Stimulated activated CD4-positive, alpha-beta T cell treated with anti-CD3 and anti-CD28 coated beads, TNF-alpha, amount 100 ng/mL, for 24 hours (primary cell): ENCODE measurements at regions not wholly inside any gene's neighbourhood (a gene's known extent, or its start where the extent isn't known, plus 50 kb on each side); places are given as distances from the start of the nearest gene placed in this dataset.

Experiments used
- DNase-seq, 3 experiments: peaks; one replicate each; pipeline ENCODE4 v3.0.0-alpha.2; 2020; ENCODE audit warnings: low read depth in 3 of 3

DNA sequence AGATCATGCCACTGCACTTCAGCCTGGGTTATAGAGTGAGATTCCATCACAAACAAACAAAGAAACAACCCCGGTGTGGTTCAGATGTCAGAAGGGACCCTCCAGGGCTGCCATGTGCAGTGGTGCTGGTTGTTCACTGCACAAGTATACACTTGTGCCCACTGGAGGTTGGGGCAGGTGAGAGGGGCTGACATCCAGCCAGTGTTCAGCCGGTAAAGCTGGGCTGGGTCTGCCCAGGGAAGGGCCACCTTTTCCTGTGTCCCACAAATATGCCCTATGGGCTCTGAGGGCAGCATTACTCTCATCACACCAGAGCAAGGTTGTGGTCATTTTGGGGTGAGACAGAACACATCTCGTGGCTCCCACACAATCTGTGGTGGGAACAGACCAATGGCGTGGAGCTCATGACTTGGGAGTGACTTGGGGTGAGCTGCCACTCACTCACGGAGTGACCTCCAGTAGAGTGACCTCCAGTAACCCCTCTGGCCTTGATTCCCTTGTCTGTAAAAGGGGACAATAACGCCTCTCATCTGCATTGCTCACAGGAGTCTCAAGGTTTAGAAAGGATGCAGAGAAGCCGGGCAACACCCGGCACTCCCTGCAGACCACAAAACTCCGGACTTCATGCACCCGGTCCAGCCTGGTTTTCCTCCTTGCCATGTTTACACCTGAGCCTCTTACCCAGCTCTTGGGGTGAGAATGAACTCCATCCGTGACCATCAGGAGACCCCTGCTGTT lies 69.0 kb upstream of the VRK1 start:
- DNase-seq, result no peak

DNA sequence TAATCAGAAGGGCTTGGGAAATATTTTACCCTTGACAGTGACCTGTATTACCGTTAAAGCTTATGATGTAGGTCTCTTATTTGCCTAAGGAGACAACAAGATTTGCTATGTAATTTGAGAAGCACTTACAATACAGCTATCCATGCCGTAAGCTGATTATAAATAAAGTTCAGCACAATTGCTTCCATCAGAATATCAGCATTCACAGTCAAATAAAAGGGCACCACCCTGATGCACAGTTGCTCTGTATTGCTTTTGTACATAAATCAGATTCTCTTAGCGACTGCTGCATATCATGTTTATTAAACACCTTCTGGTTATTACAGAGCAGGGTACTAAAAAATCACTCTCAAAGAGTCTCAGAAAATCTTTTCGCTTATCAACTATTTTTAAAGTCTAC lies 67.3 kb upstream of the VRK1 start:
- no peak for DNase-seq

DNA sequence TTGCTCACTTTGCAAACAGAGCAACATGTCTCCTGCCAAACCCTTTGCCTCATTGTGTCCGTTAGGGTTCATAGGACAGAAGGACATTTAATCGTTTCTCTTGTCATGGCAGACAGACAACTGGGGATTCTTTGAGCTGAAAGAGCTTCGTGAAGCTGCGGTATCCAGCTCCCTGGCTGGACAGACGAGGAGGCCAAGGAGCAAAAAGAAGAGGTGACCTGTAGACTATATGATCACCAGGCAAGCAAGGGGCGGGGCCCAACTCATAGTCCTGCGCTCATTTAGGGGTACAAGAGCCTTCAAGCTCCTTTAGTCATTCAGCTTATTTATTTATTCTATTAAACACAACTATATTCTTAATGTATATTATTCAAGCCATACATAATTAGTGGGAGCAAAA lies 66.8 kb upstream of the VRK1 start:
- no peak for DNase-seq

DNA sequence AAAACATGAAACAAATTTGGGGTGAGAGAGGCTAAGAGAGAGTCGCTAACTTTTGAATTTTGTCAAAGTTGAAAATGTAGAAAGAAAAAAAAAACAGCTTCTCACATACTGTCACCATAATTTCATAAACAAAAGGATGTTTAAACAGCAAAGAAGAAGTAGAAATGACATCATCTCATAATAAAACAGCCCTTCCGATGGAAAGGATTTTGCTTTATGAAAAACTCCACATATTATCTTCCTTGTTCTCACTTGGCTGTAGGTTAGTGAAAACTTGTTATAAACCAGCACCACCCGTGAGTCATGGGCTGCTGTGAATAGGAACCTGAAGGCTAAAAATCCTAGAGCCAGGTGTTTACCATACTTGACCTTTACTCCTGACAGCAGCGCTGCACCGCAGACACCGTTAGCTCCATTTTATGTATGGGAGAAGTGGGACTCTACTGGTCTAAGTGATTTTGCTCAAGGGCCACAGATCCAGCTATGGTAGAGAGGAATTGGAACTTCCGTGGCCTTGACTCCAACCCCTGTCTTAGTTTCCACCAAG lies 63.0 kb upstream of the VRK1 start:
- DNase-seq, result no peak

DNA sequence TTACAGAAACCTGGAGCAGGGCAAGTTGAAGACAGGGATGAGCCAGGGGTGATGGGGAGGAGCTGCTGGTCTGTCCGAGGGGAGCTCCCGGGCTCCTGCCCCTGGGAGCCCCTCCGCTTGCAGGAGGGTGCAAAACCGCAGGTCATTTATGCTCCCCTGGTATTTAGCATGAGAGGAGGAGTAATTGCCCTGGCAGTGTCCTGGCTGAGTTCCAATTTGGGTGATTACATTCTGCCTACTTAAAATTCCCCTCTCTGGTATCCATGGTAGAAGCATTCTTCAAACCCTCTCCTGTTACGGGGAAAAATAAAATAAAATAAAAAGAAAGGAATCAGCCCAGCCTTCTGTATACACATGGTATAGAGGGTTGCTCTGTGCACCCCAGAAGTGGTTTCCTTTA lies 61.7 kb upstream of the VRK1 start:
- no peak for DNase-seq

DNA sequence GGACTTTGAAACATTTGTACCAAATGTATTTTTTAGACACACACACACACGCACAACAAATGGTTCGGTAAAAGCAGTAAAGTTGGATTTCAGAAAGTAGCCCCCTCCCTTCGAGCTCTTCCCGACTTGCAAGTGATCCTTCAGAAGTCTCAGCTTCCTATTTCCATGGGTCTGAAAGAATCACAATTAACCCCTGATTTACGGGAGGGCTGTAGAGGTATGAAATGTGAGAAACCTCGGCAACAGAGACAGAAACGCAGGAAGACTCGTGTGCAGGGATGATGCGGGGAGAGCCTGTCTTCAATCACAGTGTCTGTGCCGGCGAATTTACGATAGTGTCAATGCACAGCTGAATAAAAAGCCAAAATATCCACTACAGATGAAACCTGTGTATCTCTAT lies 60.7 kb upstream of the VRK1 start:
- no peak for DNase-seq

DNA sequence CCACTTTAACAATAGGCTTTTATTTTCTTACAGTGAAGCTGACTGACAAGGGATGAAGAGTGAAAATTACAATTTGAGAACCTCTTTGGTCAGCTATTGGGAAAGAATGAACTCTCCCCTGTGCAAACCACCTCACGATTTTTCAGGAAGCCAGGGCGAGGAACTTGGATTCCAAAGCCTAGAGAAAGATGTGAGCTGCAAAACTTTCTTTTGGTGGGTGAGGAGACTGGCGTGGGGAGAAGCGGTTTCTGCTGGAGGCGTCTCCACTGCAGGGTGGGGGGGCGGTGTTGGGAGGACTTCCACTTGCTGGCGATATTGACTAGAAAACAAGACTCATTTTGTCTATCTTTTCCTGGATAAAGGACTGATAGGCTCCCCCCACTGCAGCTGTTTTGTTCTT lies 59.3 kb upstream of the VRK1 start:
- no peak for DNase-seq

DNA sequence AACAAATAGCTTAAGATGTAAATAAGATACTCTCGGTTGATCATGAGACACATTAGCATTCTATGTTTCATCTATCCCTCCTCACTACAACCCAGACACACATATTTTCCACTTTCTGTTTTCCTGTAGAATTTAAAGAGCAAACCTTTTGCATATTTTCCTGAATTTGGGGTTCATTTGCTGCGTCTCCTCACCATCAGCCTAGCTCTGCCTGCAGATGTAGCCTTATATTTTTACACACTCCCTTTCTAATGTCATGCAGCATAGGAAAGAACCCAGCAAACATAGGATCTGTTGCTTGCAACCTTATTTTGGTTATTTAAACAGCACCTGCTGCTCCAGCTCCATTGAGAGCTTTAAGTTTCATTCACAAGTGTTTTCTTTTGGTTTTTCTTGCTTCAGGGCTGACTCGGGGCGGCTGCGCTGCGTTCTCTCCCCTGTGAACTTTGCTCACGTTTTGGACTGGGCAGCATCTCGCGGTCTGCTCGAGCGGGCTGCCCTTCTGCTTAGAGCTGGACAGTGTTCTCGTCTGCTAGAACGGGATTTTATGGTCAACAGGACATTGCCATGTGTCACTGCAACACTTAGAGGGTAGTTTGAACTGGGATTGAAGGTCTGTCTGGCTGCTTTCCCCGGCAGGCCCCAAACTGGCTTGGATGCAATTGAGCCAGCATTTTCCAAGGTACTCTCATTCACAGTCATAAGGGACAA lies 57.8 kb upstream of the VRK1 start:
- no peak for DNase-seq

DNA sequence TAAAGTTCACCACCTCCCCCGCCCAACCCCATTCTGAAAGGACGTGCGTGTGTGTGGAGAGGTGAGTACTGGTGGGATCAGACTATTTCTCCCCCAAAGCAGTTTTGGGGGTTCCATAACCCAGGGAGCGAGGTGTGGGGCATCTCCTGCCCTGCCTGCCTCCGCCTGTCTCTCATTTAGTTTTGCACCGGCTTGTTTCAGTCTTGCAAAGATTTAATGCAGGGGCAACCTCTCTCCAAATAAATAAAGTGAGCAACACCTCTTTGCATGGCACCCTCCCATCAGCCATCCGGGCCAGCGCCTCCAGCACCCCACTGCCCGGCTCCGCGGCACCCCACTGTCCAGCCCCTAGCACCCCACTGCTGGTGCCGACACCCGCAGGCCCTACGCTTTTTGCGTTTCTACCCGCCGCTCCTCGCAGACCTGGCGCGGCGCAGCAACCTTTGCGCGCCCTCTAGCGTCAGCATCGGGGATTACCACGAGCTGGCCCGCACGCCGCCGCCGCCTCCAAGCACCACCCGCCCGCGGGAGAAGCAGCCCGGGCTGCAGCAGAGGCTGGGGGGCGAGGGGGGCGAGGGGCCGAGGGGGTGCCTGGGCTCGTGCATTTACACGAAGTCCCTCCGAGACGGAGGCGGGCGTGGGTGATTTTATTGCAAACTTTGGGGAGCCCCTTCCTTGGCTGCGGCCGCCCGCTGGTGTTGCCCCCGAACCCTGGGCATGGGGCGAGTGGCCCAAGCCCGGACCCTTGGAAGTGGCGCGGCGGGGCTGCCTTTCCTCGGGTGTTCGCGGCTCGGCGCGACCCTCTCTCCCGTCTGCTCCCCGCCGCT lies 55.8 kb upstream of the VRK1 start:
- DNase-seq, result peak; percentile 49 to 72 (median 61)

DNA sequence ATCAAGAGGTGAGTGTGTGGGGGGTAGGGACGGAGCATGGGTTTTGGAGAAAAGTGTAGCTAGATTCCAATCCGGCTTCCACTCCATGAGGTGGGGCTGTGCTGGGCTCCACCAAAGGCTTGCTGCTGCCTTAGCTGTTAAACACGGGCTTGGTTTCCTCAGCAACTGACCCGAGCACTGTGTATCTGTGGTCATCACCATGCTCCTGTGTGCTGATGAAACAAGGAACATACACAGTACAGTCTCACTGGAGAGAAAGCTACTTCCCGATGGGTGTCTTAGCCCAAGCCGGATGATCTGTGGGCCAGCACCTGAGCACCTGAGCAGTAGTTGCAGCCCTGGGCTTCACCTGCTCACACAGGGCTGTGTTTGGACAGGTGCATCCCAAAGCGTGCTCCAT lies 52.9 kb upstream of the VRK1 start:
- no peak for DNase-seq

DNA sequence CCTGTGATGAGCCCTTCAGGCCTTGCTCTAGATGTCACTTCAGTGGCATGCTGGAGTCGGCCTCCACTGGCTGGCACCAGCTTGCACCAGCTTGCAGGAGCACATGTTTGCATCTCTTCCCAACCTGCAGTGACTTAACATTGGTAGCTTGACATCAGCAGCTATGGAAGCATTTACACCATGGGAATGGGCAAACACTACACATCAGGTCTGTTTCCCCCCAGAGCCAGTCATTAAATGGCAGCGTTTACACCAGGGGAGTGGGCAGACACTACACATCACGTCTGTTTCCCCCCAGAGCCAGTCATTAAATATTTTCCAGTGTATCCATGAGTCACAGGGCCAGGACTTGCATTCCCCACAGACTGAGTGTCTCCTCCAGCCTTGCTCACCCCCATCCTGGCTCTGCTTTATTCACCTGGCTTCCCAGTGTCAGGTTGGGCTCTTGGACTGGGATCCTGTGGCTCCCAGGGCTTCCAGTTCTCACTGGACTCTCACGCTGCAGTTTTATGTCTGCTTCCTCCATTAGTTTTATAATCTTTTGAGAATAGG lies 51.6 kb upstream of the VRK1 start:
- no peak for DNase-seq

DNA sequence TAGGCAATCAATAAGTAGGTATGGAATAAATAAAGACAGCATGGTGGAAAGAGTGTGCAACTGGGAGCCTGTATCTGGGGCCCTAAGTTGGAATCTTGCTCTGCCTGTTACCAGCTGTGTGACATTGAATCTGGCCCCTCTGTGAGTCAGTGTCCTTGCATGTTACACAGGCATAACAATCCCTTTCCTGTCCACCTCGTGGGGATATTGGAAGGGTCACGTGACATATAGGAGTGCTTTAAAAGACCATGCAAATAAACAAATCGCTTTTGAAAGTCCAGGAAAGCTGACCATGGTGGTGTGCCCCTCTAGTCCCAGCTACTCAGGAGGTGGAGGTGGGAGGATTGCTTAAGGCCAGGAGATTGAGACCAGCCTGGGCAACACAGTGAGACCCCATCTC lies 51.1 kb upstream of the VRK1 start:
- no peak for DNase-seq

DNA sequence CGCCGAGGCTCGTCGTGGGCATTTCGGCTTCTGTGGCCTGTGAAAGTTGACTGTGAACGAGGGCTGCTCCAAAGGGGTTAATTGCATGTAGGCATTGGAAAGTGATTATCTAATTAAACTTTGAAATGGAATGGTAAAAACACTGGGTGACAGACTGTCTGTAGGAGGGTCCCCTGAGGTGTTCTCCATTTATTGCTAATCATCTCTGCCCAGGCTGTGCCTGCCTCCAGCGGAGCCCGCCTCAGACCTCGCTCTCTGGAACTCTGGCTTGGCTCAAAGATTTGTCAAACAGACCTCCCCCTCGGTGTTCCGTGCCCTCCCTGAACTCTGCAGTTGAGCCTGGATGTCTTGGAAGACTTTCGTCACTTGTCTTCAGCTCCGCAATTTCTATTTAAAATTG lies 50.2 kb upstream of the VRK1 start:
- no peak for DNase-seq
